Esophagus (tissue), 2 donors: ENCODE measurements at regions not wholly inside any gene's neighbourhood (a gene's known extent, or its start where the extent isn't known, plus 50 kb on each side); places are given as distances from the start of the nearest gene placed in this dataset.
A peak's percentile ranks its signal among the peaks of the same experiment; 100 is the strongest.
"Not testable (repeated sequence)": the region's sequence is repeated elsewhere in the genome, so short reads cannot be mapped to it uniquely, and the experiment has no call there.

Experiments
- H3K27ac ChIP-seq, 2 donors: one replicate each; pipeline ENCODE4 v1.5.1; 2013; ENCODE audit warnings: low read depth in 2 of 2, mild to moderate bottlenecking in 2 of 2, inconsistent platforms in 1 of 2, low read length in 1 of 2, moderate library complexity in 1 of 2
- H3K27me3 ChIP-seq, 2 donors: one replicate each; pipeline ENCODE4 v1.6.1; 2013; ENCODE audit warnings: low read length in 2 of 2, control low read depth in 1 of 2, mild to moderate bottlenecking in 1 of 2; ENCODE audit not compliant: insufficient read depth in 2 of 2, control insufficient read depth in 1 of 2
- H3K36me3 ChIP-seq, 2 donors: one replicate each; pipeline ENCODE4 v1.6.1; 2013; ENCODE audit warnings: low read length in 1 of 2; ENCODE audit not compliant: control insufficient read depth in 2 of 2, insufficient read depth in 2 of 2
- H3K4me1 ChIP-seq, 2 donors: one replicate each; pipeline ENCODE4 v1.6.1; 2013; ENCODE audit warnings: low read length in 1 of 2; ENCODE audit not compliant: control insufficient read depth in 2 of 2, insufficient read depth in 2 of 2
- H3K4me3 ChIP-seq, 2 donors: one replicate each; pipeline ENCODE4 v1.5.1; 2013; ENCODE audit warnings: low read length in 2 of 2, mild to moderate bottlenecking in 2 of 2, low read depth in 1 of 2, moderate library complexity in 1 of 2
- H3K9me3 ChIP-seq, 2 donors: one replicate each; pipeline ENCODE4 v1.6.1; 2013; ENCODE audit warnings: mild to moderate bottlenecking in 2 of 2, low read depth in 1 of 2, low read length in 1 of 2, moderate library complexity in 1 of 2; ENCODE audit not compliant: control insufficient read depth in 2 of 2, insufficient read depth in 1 of 2
- WGBS, 2 donors: extraction: QIAGEN DNeasy Blood & Tissue Kit; methylation state at CpG; one replicate each; pipeline ENCODE4 v1.1.7; 2013; 5-methylcytosine and 5-hydroxymethylcytosine counted together
- donor health status: healthy with polysubstance abuse.
- donor health status: Bipolar disorder and iron deficiency.

GRCh38 chr1:173383351-173383750 lies 93.8 kb upstream of the PRDX6 start:
- no peaks in the 10 kb centered on the region for H3K36me3 ChIP-seq
- H3K27me3 ChIP-seq = no peaks in the 10 kb centered on the region
- H3K27ac ChIP-seq = no peak overlapping the region
- WGBS, 2 donors = 87 to 88% methylated on average over 1 of the region's 1 CpG
- no peak overlapping the region for H3K4me3 ChIP-seq
- no peaks in the 10 kb centered on the region for H3K9me3 ChIP-seq
- no peaks in the 10 kb centered on the region for H3K4me1 ChIP-seq

GRCh38 chr1:173388352-173388751 lies 88.8 kb upstream of the PRDX6 start:
- Histone ChIP-seq H3K27me3 (no peaks in the 10 kb centered on the region), H3K4me1 (peaks cover 0 to 4% of the 10 kb centered on the region in 2 donors), H3K27ac (no peak overlapping the region), H3K4me3 (no peak overlapping the region), H3K9me3 (no peaks in the 10 kb centered on the region), H3K36me3 (no peaks in the 10 kb centered on the region)
- 78 to 83% methylated on average over 1 of the region's 1 CpG for WGBS, 2 donors

- no peak overlapping the region for H3K27ac ChIP-seq
- 77 to 79% methylated on average over 8 of the region's 8 CpGs for WGBS, 2 donors
Observed at GRCh38 chr1:173392895-173393658, 84.1 kb upstream of the PRDX6 start.

GRCh38 chr1:173393659-173394000 lies 83.5 kb upstream of the PRDX6 start:
- Histone ChIP-seq H3K9me3 (no peaks in the 10 kb centered on the region), H3K27ac (no peak overlapping the region), H3K4me3 (no peak overlapping the region), H3K4me1 (peaks cover 0 to 7% of the 10 kb centered on the region in 2 donors), H3K27me3 (no peaks in the 10 kb centered on the region), H3K36me3 (no peaks in the 10 kb centered on the region)
- WGBS, 2 donors = 72 to 78% methylated on average over 1 of the region's 1 CpG

More at GRCh38 chr1:173392895-173393658, 84.1 kb upstream of the PRDX6 start:
- no peaks in the 10 kb centered on the region for H3K36me3 ChIP-seq
- H3K27me3 ChIP-seq = no peaks in the 10 kb centered on the region
- H3K9me3 ChIP-seq = no peaks in the 10 kb centered on the region
- peaks cover 0 to 7% of the 10 kb centered on the region in 2 donors for H3K4me1 ChIP-seq
- H3K4me3 ChIP-seq = no peak overlapping the region

- H3K27ac ChIP-seq, H3K4me3 ChIP-seq, H3K27me3 ChIP-seq, H3K4me1 ChIP-seq, H3K36me3 ChIP-seq, H3K9me3 ChIP-seq: not testable (repeated sequence)
Observed at GRCh38 chr1:173394813-173395212, 82.3 kb upstream of the PRDX6 start.

GRCh38 chr1:173395762-173396161 lies 81.4 kb upstream of the PRDX6 start:
- Histone ChIP-seq H3K27me3 (no peaks in the 10 kb centered on the region), H3K4me3 (no peak overlapping the region), H3K36me3 (no peaks in the 10 kb centered on the region), H3K9me3 (no peaks in the 10 kb centered on the region), H3K27ac (no peak overlapping the region), H3K4me1 (peaks cover 0 to 7% of the 10 kb centered on the region in 2 donors)

GRCh38 chr1:173400387-173400995 lies 76.6 kb upstream of the PRDX6 start:
- H3K27ac ChIP-seq = no peak overlapping the region
- WGBS, 2 donors = 72 to 77% methylated on average over 1 of the region's 1 CpG
- no peaks in the 10 kb centered on the region for H3K27me3 ChIP-seq
- no peak overlapping the region for H3K4me3 ChIP-seq
- no peaks in the 10 kb centered on the region for H3K36me3 ChIP-seq
- no peaks in the 10 kb centered on the region for H3K9me3 ChIP-seq
- H3K4me1 ChIP-seq = peaks cover 0 to 4% of the 10 kb centered on the region in 2 donors

GRCh38 chr1:173403996-173404395 lies 73.1 kb upstream of the PRDX6 start:
- no peaks in the 10 kb centered on the region for H3K9me3 ChIP-seq
- H3K27me3 ChIP-seq = no peaks in the 10 kb centered on the region
- no peak overlapping the region for H3K4me3 ChIP-seq
- H3K4me1 ChIP-seq = no peaks in the 10 kb centered on the region
- no peak overlapping the region for H3K27ac ChIP-seq
- 96 to 98% methylated on average over 3 of the region's 3 CpGs for WGBS, 2 donors
- H3K36me3 ChIP-seq = no peaks in the 10 kb centered on the region

GRCh38 chr1:173405281-173405680 lies 71.9 kb upstream of the PRDX6 start:
- Histone ChIP-seq H3K36me3 (no peaks in the 10 kb centered on the region), H3K4me3 (no peak overlapping the region), H3K27me3 (no peaks in the 10 kb centered on the region), H3K9me3 (no peaks in the 10 kb centered on the region), H3K27ac (no peak overlapping the region), H3K4me1 (no peaks in the 10 kb centered on the region)

GRCh38 chr1:173405834-173406233 lies 71.3 kb upstream of the PRDX6 start:
- Histone ChIP-seq H3K36me3 (no peaks in the 10 kb centered on the region), H3K4me1 (no peaks in the 10 kb centered on the region), H3K9me3 (no peaks in the 10 kb centered on the region), H3K27me3 (no peaks in the 10 kb centered on the region), H3K27ac (peak overlapping the region in 1 of 2 donors; percentile 11), H3K4me3 (no peak overlapping the region)
- WGBS, 2 donors = 41 to 70% methylated on average over 3 of the region's 3 CpGs
